GM23338 (cell line): ENCODE measurements at regions not wholly inside any gene's neighbourhood (a gene's known extent, or its start where the extent isn't known, plus 50 kb on each side); places are given as distances from the start of the nearest gene placed in this dataset.

ENCODE experiments used
- CTCF ChIP-seq, 2 experiments: fragments of 200-600 bp in 1 of 2; sonication (generic) in 1 of 2; conservative IDR thresholded peaks; 2 replicates each; pipeline versions ENCODE4 v1.5.1 to v1.6.1; 2016 to 2017; ENCODE audit warnings: antibody characterized with exemption in 2 of 2, low read depth in 2 of 2, mild to moderate bottlenecking in 2 of 2, moderate library complexity in 1 of 2
- EZH2 ChIP-seq: fragments of 200-600 bp; sonication (generic); IDR thresholded peaks from one replicate; pipeline ENCODE4 v1.8.0; 2017; ENCODE audit warnings: antibody characterized with exemption, mild to moderate bottlenecking, low read depth; ENCODE audit not compliant: unreplicated experiment
- EZH2phosphoT487 ChIP-seq: fragments of 200-600 bp; sonication (generic); IDR thresholded peaks from one replicate; pipeline ENCODE4 v1.8.1; 2018; ENCODE audit warnings: antibody characterized with exemption; ENCODE audit not compliant: unreplicated experiment
- POLR2AphosphoS5 ChIP-seq: IDR thresholded peaks from 2 replicates; pipeline ENCODE4 v1.6.1; 2016; ENCODE audit warnings: antibody characterized with exemption, low read depth
- REST ChIP-seq: IDR thresholded peaks from one replicate; pipeline ENCODE4 v1.6.1; 2018; ENCODE audit warnings: antibody characterized with exemption; ENCODE audit not compliant: unreplicated experiment

DNA sequence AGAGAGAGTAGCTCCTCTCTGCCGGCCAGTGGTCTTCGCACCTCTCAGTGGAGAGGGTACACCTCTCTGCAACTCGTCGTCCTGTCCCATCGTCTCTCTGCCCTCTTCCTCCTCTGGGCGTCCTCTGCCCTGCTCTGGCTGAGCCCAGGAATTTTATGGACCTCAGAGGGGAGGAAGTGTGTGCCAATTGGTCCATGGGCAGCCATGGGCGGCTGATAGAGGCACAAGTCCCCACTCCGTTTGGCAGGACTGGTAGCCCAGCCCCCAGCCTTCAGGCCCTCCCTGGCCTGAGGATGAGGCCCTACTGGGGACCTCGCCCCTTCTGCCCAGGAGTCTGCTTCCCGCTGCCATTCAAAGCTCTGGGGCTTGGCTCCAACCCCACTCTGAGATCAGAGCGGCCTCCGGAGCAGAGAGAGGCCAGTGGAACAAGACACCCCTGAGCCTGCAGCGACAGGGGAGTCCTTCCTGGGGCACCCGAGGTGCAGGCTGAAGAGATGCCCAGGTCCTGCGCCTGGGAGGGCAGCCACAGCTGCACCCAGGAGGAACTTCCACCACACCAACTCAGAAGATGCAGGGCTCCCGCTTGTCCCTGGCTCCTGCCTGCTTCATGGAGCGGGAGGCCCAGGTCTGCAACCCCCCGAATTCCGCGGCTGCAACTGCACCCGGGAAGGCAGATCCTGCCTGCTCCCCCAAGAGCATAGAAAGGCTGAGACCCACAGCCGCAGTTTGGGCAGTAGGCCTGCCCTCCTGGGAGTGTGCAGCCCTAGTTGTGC lies 659.9 kb downstream of the KCNT2 start:
- TF ChIP-seq CTCF (conservative IDR thresholded peaks at IDR 0.05; ENCODE audit: low read depth in 2 of 2): no peak
- no peak for TF ChIP-seq EZH2
- TF ChIP-seq EZH2phosphoT487: no peak
- no peak for TF ChIP-seq POLR2AphosphoS5
- TF ChIP-seq REST: no peak
